GM18511 (cell line): ENCODE measurements at regions not wholly inside any gene's neighbourhood (a gene's known extent, or its start where the extent isn't known, plus 50 kb on each side); places are given as distances from the start of the nearest gene placed in this dataset.

Experiments used
- ATAC-seq: cut with Tn5 transposase; IDR thresholded peaks from one replicate; pipeline ENCODE4 v1.9.1; 2021; ENCODE audit warnings: mild to moderate bottlenecking, moderate library complexity; ENCODE audit not compliant: unreplicated experiment

GRCh38 chr9:94159069-94159939 is 75.0 kb downstream of the PTPDC1 start:
- no peak for ATAC-seq

DNA sequence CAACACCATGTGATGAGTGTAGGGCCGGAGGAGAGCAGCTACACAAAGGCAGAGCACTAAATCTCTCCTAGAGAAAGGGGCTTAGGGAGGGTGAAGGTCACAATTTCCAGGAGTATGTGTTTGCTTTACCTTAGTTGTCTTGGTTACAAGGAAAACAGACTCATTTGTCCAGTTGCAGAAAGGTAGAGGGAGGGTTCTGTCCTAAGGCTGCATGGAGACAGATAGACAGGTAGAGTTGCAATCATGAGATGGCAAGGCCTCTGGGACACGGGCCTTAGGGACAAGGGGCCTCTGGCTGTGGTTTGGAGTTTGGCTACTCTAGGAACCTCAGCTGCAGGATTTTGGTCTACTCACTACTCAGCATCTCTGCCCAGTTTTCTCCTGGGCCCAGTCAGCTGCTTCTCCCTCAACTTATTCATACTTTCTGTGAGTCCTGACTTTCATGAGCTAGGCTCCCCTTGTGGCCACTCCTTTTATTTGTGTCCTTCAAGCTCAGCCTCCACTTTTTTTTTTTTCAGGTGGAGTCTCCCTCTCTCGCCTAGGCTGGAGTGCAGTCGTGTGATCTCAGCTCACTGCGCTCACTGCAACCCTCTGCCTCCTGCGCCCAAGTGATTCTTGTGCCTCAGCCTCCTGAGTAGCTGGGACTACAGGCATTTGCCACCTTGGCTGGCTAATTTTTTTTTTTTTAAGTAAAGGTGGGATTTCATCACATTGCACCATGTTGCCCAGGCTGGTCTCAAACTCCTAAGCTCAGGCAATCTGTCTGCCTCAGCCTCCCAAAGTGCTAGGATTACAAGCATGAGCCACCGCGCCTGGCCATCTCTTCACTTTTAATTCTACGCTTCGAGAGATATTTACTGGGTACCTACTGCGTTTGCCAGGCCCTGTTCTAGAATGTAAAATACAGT is 76.6 kb downstream of the PTPDC1 start:
- ATAC-seq = no peak

DNA sequence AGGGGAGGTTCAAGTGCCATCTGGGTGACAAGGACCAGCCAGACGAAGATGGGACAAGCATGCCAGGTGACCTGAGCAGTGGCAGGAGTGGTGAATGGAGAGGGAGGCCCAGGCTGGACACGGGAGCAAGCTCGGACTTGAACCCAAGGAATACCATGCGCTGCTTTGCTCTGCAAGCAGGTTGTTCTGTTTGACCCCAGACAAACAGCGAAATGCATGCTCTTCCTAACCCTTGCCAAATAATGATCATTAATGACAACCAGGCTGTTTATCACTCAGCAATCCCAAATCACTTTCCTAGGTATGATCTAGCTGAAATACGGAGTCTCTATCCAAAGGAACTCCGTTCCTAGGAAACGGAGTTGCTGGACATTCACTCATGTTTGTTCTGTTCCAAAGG is 77.4 kb downstream of the PTPDC1 start:
- ATAC-seq = no peak

DNA sequence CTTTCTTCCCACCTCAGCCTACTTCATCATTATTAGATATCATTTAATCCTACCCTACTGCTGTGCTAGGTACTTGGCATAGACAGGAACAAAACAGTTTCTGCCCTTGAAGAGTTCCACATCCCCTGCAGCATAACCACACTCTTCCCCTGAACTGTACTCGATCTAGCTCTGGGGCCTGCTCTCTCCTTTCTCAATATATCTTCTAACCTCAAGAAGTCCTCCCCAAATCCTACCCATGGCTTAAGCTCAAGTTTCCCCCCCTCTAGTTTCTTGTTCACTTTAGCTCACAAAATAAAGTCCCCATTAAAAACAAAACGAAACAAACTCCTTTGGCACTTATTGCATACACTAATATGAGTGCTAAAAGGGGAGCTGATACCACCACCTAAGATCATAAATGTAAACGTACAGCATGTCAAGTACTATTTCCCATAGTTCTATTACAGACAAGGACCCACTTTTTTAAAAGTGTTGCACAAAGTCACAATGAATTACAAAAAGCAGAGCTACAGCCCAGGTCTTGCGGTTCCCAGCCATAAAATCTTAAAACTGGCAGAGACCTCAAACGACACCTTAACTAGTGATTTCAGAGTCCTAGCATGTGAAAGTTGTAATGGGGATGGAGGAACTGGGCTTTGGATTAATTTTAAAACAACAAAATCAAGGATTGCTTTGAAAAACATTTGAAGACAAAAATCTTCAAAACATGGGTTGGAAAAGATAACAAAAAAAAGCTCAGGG is 80.7 kb downstream of the PTPDC1 start:
- no peak for ATAC-seq

DNA sequence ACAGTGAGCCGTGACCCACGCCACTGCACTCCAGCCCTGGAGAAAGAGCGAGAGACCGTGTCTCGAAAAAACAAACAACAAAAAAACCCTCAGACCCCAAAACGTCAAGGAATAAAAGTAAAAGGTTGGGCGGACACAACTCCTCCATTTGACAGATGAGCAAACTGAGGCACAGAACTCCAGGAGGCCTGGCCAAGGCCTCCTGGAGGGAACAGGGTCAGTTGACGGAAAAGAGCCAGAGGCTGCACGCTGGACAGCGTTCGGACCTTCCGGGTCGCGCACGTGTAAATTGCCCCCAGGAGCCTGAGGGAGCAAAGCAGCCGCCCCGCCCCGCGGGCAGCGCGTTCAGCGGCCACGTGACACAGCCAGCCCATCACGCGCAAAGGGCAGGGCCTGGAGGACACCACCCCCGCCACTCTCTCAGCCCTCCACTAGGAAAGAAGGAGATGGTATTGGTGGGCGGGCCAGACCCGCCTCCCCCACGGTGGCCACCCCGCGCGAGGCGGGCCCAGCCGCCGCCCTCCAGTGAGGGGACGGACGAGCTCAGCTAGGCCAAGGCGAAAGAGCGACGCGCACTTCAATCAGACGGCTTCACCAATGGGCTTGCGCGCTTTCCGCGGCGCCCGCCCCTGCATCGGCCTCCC is 81.5 kb downstream of the PTPDC1 start:
- peak; percentile 87 for ATAC-seq

GRCh38 chr9:94166236-94166975 is 82.1 kb downstream of the PTPDC1 start:
- peak; percentile 68 for ATAC-seq

DNA sequence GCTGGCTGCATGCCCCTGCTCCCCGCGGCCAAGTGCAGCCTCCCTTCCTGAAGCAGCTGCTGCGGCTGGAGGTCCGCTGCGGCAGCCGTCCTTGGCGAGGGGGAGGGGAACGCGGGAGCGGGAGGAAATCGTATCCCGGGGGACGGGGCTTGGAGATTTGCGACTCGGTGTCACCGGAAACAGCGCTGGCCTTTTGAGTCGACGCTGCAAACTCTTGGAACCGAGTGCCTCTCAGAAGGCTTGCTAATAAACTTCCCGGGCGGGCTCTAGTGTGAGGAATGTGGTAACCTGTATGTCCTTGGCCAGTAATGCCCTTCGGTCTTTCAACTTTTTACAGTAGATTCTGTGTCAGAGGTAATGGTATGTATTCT is 82.7 kb downstream of the PTPDC1 start:
- ATAC-seq = no peak

GRCh38 chr9:94167376-94167890 is 83.2 kb downstream of the PTPDC1 start:
- ATAC-seq = no peak

- ATAC-seq = no peak
These were observed 84.1 kb downstream of the PTPDC1 start for GRCh38 chr9:94168203-94169000.

GRCh38 chr9:94169968-94170367 is 85.7 kb downstream of the PTPDC1 start:
- ATAC-seq = no peak

- ATAC-seq = no peak
These were observed 85.5 kb upstream of the ZNF169 start for GRCh38 chr9:94173632-94174031.

DNA sequence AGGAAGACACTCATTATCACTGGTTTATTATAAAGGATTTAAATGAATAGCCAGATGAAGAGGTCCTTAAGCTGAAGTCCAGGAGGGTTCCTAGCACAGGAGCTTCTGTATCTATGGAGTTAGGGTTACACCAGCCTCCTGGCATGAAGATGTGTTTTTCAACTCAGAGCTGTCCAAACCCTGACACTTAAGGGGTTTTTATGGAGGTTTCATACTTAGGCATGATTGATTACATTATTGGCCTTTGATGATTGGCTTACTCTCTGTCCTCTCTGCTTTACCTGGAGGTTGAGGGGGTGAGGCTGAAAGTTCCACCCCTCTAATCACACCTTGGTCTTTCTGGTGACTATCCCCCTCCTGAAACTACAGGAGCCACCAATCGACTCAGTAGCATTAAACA is 84.9 kb upstream of the ZNF169 start:
- no peak for ATAC-seq

DNA sequence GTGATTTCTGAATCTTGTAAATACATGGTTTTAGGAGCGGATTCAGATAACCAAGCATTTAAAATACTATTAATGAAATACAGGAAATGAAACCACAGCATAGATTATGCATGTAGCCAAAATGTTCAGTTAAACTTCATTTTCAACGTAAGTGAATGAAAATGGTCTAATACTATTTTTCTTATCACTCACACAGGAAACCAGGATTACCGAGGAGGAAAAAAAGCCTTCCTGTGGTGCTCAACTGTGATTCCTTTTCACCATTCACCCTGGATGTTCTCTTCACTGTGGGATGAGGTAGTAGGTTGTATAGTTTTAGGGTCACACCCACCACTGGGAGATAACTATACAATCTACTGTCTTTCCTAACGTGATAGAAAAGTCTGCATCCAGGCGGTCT is 83.4 kb upstream of the ZNF169 start:
- ATAC-seq = no peak

DNA sequence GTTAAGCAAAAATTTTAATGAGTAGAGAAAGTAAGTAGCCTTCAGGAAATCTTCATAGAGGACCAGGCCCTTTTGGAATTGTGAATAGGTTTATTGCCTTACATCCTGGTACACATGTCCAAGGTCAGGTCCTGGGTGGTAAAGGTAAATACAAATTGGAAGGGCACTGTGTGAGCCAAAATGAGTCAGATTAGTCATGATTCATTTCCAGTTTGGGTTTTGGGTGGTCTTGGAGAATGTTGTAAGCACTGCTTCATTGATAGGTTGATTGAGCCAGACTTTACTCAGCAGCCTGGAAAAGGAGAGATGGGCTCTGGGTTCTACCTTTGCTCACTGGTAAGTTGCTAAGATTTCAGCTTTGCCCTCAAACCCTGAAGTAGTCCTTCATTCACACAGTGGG is 82.5 kb upstream of the ZNF169 start:
- no peak for ATAC-seq

- ATAC-seq = peak; percentile 70
These were observed 80.2 kb upstream of the ZNF169 start for GRCh38 chr9:94178927-94179326.

DNA sequence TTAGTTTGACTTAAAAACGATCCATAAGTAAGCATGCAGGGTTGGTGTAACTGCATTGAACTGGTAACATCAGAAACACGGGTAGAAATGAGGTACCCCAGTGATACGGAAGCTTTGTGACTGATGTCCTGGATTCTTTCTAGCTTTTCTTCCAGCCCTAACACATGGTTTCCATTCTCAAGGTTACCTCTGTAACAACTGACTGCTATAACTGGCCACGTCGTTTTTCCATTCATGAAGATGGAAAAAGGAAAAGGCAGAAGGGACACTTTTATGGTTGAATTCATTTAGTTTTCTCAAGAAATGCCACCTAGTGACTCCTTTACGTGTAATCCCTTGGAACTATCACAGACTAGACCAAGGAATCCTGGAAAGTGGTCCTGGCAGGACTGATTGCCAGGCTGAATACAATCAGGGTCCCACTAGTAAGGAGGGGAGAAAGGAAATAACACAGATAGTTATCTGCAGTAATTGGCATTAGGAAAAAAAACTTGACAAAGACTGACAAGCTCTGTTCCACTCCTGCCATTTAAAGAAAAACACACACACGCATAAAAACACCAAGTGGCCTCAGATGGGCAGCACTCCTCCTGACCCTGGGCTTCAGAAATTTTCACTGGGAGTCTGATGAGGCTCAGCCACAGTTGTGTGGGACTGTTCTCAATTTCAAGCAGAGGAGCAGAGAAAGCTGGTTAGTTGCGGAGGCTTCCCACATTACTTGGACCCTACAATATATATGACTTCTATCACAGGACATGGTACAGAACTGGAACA is 77.5 kb upstream of the ZNF169 start:
- no peak for ATAC-seq

DNA sequence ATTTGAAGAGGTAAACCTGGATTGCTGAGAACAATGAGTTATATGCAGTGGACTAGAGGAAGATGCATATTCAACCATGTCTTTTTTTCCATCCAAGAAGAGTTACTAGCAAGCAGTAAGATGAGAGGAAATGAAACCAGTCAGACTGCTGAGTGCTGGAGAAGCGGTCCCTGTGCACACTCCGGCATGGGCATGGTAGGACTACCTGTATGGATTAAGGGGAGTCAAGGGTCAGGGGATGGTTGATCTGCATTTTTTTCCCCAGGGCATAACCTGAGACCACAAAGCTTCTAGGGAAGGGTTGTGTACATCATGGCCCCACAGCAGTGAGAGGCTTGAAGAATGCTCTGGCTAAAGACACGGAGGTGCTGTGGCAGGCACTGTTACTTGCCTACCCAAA is 76.6 kb upstream of the ZNF169 start:
- ATAC-seq = peak; percentile 46

DNA sequence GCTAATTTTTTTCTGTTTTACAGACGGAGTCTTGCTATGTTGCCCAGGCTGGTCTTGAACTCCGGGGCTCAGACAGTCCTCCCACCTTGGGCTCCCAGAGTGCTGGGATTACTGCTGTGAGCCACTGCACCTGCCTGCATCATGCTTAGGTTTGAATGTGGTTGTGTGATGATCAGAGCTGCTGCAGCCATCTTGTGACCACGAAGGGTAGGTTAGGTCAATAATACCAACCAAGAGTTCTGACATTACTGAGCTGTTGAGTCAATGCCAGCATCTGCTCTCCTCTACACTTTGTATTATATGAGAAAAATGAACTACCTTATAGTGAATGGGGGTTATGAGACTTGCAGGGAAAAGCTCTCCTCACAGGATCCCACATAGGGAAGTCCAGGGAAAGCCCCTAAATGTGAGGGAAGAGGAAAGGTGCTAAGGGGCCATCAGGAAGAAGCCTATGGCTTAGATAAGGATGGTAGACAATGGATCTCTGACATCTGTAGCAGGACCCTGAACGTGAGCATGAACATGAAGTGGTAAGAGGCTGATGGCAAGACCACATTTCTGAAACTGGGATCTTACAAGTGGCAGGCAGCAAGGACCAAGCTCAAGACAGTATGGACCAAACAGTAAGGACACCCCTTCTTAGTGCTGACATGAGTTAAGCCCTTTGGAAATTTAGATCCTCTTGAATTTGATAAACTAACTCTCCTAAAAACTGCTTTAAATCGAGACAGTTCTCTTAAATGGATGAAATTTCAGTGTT is 75.7 kb upstream of the ZNF169 start:
- no peak for ATAC-seq
